WTC11 (cell line): ENCODE measurements at regions not wholly inside any gene's neighbourhood (a gene's known extent, or its start where the extent isn't known, plus 50 kb on each side); places are given as distances from the start of the nearest gene placed in this dataset.

Source experiments
- ATAC-seq: fragments of 200-7000 bp; cut with Tn5 transposase; 2 replicates; pipeline ENCODE4 v1.10.0; 2021; ENCODE audit warnings: mild to moderate bottlenecking, moderate library complexity
- CTCF ChIA-PET: fragments of 300-600 bp; sonication (Branson Sonifier 250); formaldehyde crosslinking; loops from one replicate; lab custom pipeline; 2021; ENCODE audit warnings: antibody characterized with exemption; lab: Charles Lee
- POLR2A ChIA-PET: fragments of 350-600 bp; sonication (Branson Sonifier 250); formaldehyde crosslinking; loops from one replicate; lab custom pipeline; 2021; ENCODE audit warnings: antibody characterized with exemption; lab: Charles Lee
- DNase-seq: peaks from one replicate; pipeline ENCODE4 v3.0.0; 2021; ENCODE audit warnings: low spot score
- H3K27ac Mint-ChIP-seq: 2 replicates; pipeline ENCODE4 v1.8.0; 2021; ENCODE audit warnings: mixed read lengths
- H3K27me3 Mint-ChIP-seq: 2 replicates; pipeline ENCODE4 v1.8.0; 2021; ENCODE audit warnings: low read depth, mild to moderate bottlenecking, moderate library complexity, mixed read lengths
- H3K36me3 Mint-ChIP-seq: 2 replicates; pipeline ENCODE4 v1.8.0; 2021; ENCODE audit warnings: mixed read lengths
- H3K4me1 Mint-ChIP-seq: 2 replicates; pipeline ENCODE4 v1.8.0; 2022; ENCODE audit warnings: mixed read lengths
- H3K4me3 Mint-ChIP-seq: 2 replicates; pipeline ENCODE4 v1.8.0; 2021; ENCODE audit warnings: mild to moderate bottlenecking, moderate library complexity, mixed read lengths
- H3K9me3 Mint-ChIP-seq: 2 replicates; pipeline ENCODE4 v1.8.0; 2021; ENCODE audit warnings: mixed read lengths
- ATF2 ChIP-seq: sonication (generic); formaldehyde crosslinking; IDR thresholded peaks from 2 replicates; pipeline ENCODE4 v1.8.1; 2022; ENCODE audit warnings: low read depth, missing genetic modification reagents, borderline replicate concordance
- CBFB ChIP-seq: sonication (generic); formaldehyde crosslinking; IDR thresholded peaks from 2 replicates; pipeline ENCODE4 v1.8.1; 2022; ENCODE audit warnings: mild to moderate bottlenecking, low read depth, missing genetic modification reagents
- GRHL2 ChIP-seq: fragments of 250-450 bp; sonication (Bioruptor Pico); IDR thresholded peaks from 2 replicates; pipeline ENCODE4 v1.8.0; 2022; ENCODE audit warnings: mild to moderate bottlenecking, moderate library complexity; ENCODE audit not compliant: insufficient replicate concordance, severe bottlenecking
- HMGXB4 ChIP-seq: sonication (generic); formaldehyde crosslinking; IDR thresholded peaks from 2 replicates; pipeline ENCODE4 v1.8.1; 2023; ENCODE audit warnings: mild to moderate bottlenecking, moderate library complexity, missing genetic modification reagents
- IRF1 ChIP-seq: sonication (generic); formaldehyde crosslinking; IDR thresholded peaks from 2 replicates; pipeline ENCODE4 v1.8.0; 2023; ENCODE audit warnings: missing genetic modification reagents
- IRF2 ChIP-seq: sonication (generic); formaldehyde crosslinking; IDR thresholded peaks from 2 replicates; pipeline ENCODE4 v1.8.0; 2022; ENCODE audit warnings: low read depth, missing genetic modification reagents, borderline replicate concordance
- KAT7 ChIP-seq: sonication (generic); formaldehyde crosslinking; IDR thresholded peaks from 2 replicates; pipeline ENCODE4 v1.8.1; 2023; ENCODE audit warnings: missing genetic modification reagents, mild to moderate bottlenecking, borderline replicate concordance
- NR3C1 ChIP-seq: sonication (generic); formaldehyde crosslinking; conservative IDR thresholded peaks from 2 replicates; pipeline ENCODE4 v1.8.1; 2023; ENCODE audit warnings: low read depth, mild to moderate bottlenecking, missing genetic modification reagents
- PRRX2 ChIP-seq: fragments of 250-450 bp; sonication (Bioruptor Pico); IDR thresholded peaks from 2 replicates; pipeline ENCODE4 v1.8.0; 2021; ENCODE audit warnings: mild to moderate bottlenecking
- RELA ChIP-seq: sonication (generic); formaldehyde crosslinking; IDR thresholded peaks from 2 replicates; pipeline ENCODE4 v1.8.1; 2022; ENCODE audit warnings: missing genetic modification reagents, mild to moderate bottlenecking, borderline replicate concordance
- SMAD4 ChIP-seq: sonication (generic); formaldehyde crosslinking; IDR thresholded peaks from 2 replicates; pipeline ENCODE4 v1.8.0; 2022; ENCODE audit warnings: mild to moderate bottlenecking, missing genetic modification reagents
- STAT6 ChIP-seq: sonication (generic); formaldehyde crosslinking; conservative IDR thresholded peaks from 2 replicates; pipeline ENCODE4 v1.8.1; 2023; ENCODE audit warnings: mild to moderate bottlenecking, low read depth, missing genetic modification reagents, moderate library complexity
- TCF7 ChIP-seq: sonication (generic); formaldehyde crosslinking; IDR thresholded peaks from 2 replicates; pipeline ENCODE4 v1.8.0; 2022; ENCODE audit warnings: mild to moderate bottlenecking, low read depth, missing genetic modification reagents, moderate library complexity
- ZNF121 ChIP-seq: sonication (generic); formaldehyde crosslinking; IDR thresholded peaks from 2 replicates; pipeline ENCODE4 v1.8.0; 2023; ENCODE audit warnings: missing genetic modification reagents
- ZNF532 ChIP-seq: fragments of 250-450 bp; sonication (Bioruptor Pico); IDR thresholded peaks from 2 replicates; pipeline ENCODE4 v1.9.0; 2021; ENCODE audit warnings: mild to moderate bottlenecking, borderline replicate concordance

GRCh38 chr4:81595287-81595686, 123.6 kb upstream of the RASGEF1B start:
- no peak for DNase-seq
- Mint-ChIP-seq H3K4me3 (no peak overlapping the region), H3K9me3 (peaks cover 16% of the 10 kb centered on the region; the same call in 1 of the 2 replicates), H3K27ac (no peak overlapping the region), H3K36me3 (no peaks in the 10 kb centered on the region; the same call in 1 of the 2 replicates), H3K27me3 (no peaks in the 10 kb centered on the region; the same call in 1 of the 2 replicates), H3K4me1 (peaks cover 11% of the 10 kb centered on the region)
- CTCF ChIA-PET, result no interaction called here
- no peak for TF ChIP-seq STAT6 (CRISPR knock-in tag)
- no peak for TF ChIP-seq ZNF121 (CRISPR knock-in tag)
- TF ChIP-seq SMAD4 (CRISPR knock-in tag), result no peak
- no peak for TF ChIP-seq NR3C1 (CRISPR knock-in tag)
- no peak for TF ChIP-seq ATF2 (CRISPR knock-in tag)
- TF ChIP-seq CBFB, result no peak
- TF ChIP-seq HMGXB4 (CRISPR knock-in tag), result no peak
- no peak for TF ChIP-seq PRRX2
- no peak for TF ChIP-seq KAT7 (CRISPR knock-in tag)
- no peak for TF ChIP-seq IRF1
- no peak for TF ChIP-seq IRF2 (CRISPR knock-in tag)
- no peak for TF ChIP-seq ZNF532 (CRISPR knock-in tag)
- no peak for TF ChIP-seq RELA (CRISPR knock-in tag)
- TF ChIP-seq GRHL2, result no peak
- TF ChIP-seq TCF7, result no peak
- POLR2A ChIA-PET, result no interaction called here
- no peak for ATAC-seq
